GM06990 (cell line): ENCODE measurements at regions not wholly inside any gene's neighbourhood (a gene's known extent, or its start where the extent isn't known, plus 50 kb on each side); places are given as distances from the start of the nearest gene placed in this dataset.

Source experiments
- DNase-seq: peaks from one replicate; pipeline ENCODE4 v3.0.0-alpha.2; 2011; ENCODE audit not compliant: insufficient read length; ENCODE audit errors: extremely low read depth
- H3K27me3 ChIP-seq: replicated peaks from 2 replicates; pipeline ENCODE4 v1.6.0; 2011; ENCODE audit warnings: low read length; ENCODE audit not compliant: control insufficient read depth, insufficient read depth
- H3K36me3 ChIP-seq: 2 replicates; pipeline ENCODE4 v1.5.1; 2011; ENCODE audit warnings: low read length; ENCODE audit not compliant: control insufficient read depth, insufficient read depth
- H3K4me3 ChIP-seq: replicated peaks from 2 replicates; pipeline ENCODE4 v1.5.1; 2011; ENCODE audit warnings: low read depth, mild to moderate bottlenecking, control low read depth, low read length
- CTCF ChIP-seq: IDR thresholded peaks from 2 replicates; pipeline ENCODE4 v1.5.1; 2011; ENCODE audit warnings: low read length, control low read depth, mild to moderate bottlenecking, inconsistent platforms; ENCODE audit not compliant: insufficient read depth, poor library complexity, severe bottlenecking

GRCh38 chr15:47218295-47218694 lies 499.0 kb upstream of the SEMA6D start:
- Histone ChIP-seq H3K4me3 (no peak overlapping the region), H3K27me3 (no peaks in the 10 kb centered on the region), H3K36me3 (no peaks in the 10 kb centered on the region)
- no peak for DNase-seq
- no peak for TF ChIP-seq CTCF

- TF ChIP-seq CTCF: no peak
- no peak for DNase-seq
- Histone ChIP-seq H3K27me3 (no peaks in the 10 kb centered on the region), H3K36me3 (no peaks in the 10 kb centered on the region), H3K4me3 (no peak overlapping the region)
These were observed 472.9 kb upstream of the SEMA6D start for GRCh38 chr15:47244361-47244760.

GRCh38 chr15:47246317-47246716 lies 471.0 kb upstream of the SEMA6D start:
- Histone ChIP-seq H3K4me3 (no peak overlapping the region), H3K36me3 (no peaks in the 10 kb centered on the region), H3K27me3 (no peaks in the 10 kb centered on the region)
- TF ChIP-seq CTCF: no peak
- DNase-seq: no peak

GRCh38 chr15:47258521-47258920 lies 458.8 kb upstream of the SEMA6D start:
- no peak for TF ChIP-seq CTCF
- Histone ChIP-seq H3K27me3 (no peaks in the 10 kb centered on the region), H3K36me3 (no peaks in the 10 kb centered on the region), H3K4me3 (no peak overlapping the region)
- DNase-seq: no peak

GRCh38 chr15:47265686-47266085 lies 451.6 kb upstream of the SEMA6D start:
- H3K4me3 ChIP-seq: no peak overlapping the region
- TF ChIP-seq CTCF: no peak
- H3K27me3 ChIP-seq: no peaks in the 10 kb centered on the region
- no peak for DNase-seq
- H3K36me3 ChIP-seq: no peaks in the 10 kb centered on the region

GRCh38 chr15:47266566-47266965 lies 450.7 kb upstream of the SEMA6D start:
- DNase-seq: no peak
- no peak overlapping the region for H3K4me3 ChIP-seq
- H3K36me3 ChIP-seq: no peaks in the 10 kb centered on the region
- H3K27me3 ChIP-seq: no peaks in the 10 kb centered on the region
- no peak for TF ChIP-seq CTCF
